ENCODE measurements at regions not wholly inside any gene's neighbourhood (a gene's known extent, or its start where the extent isn't known, plus 50 kb on each side); places are given as distances from the start of the nearest gene placed in this dataset.

DNA sequence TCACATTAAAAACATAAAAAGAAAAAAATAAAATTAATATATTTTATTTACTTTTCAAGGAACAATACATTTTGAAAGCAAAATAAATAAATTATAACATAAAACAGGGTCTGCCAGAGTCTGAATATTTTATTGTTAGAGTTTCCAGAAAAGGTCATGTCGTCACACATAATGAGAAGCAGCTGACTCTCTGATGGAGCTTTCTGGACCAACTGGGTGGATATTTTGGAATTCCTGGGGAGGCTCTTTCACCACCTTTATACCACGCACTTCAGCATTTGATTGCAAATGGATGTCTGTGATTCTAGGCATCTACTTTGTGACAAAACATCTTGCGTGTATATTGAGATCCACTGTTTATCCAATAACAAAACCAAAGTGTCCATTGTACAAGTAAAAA lies 455.0 kb upstream of the CCDC179 start:
- no peak for DNase-seq
- H3K27ac ChIP-seq = no peak overlapping the region
- intact Hi-C loops (cut with micrococcal nuclease; ENCODE audit: unreplicated experiment) = no loop called here
- no peaks in the 10 kb centered on the region for H3K4me1 ChIP-seq (replicated peaks; ENCODE audit: insufficient read depth)
- CTCF ChIA-PET = no interaction called here
- H3K27me3 ChIP-seq (ENCODE audit: insufficient read depth, low read depth) = no peaks in the 10 kb centered on the region
- no TSS peak for BruUV-seq (replicated peaks)
- H3K36me3 ChIP-seq (ENCODE audit: low read depth) = no peaks in the 10 kb centered on the region
- TF ChIP-seq, protein P1, sequence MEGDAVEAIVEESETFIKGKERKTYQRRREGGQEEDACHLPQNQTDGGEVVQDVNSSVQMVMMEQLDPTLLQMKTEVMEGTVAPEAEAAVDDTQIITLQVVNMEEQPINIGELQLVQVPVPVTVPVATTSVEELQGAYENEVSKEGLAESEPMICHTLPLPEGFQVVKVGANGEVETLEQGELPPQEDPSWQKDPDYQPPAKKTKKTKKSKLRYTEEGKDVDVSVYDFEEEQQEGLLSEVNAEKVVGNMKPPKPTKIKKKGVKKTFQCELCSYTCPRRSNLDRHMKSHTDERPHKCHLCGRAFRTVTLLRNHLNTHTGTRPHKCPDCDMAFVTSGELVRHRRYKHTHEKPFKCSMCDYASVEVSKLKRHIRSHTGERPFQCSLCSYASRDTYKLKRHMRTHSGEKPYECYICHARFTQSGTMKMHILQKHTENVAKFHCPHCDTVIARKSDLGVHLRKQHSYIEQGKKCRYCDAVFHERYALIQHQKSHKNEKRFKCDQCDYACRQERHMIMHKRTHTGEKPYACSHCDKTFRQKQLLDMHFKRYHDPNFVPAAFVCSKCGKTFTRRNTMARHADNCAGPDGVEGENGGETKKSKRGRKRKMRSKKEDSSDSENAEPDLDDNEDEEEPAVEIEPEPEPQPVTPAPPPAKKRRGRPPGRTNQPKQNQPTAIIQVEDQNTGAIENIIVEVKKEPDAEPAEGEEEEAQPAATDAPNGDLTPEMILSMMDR (conservative IDR thresholded peaks at IDR 0.05) = no peak
- TF ChIP-seq EZH2 (IDR thresholded peaks at IDR 0.05; ENCODE audit: low read depth) = no peak
- no peaks in the 10 kb centered on the region for H4K20me1 ChIP-seq (ENCODE audit: insufficient read depth)
- no peak overlapping the region for H3K4me2 ChIP-seq
- H3K9me3 ChIP-seq (ENCODE audit: insufficient read depth, low read depth) = no peaks in the 10 kb centered on the region
- no peaks in the 10 kb centered on the region for H3K9me2 ChIP-seq (ENCODE audit: insufficient read depth)
- H3K4me3 ChIP-seq = no peak overlapping the region
- H3K79me2 ChIP-seq (ENCODE audit: low read depth) = no peaks in the 10 kb centered on the region
- no peaks in the 10 kb centered on the region for H3F3A ChIP-seq (ENCODE audit: insufficient read depth, low read depth)
- no peak overlapping the region for H2AFZ ChIP-seq
- POLR2A ChIA-PET (ENCODE audit: unreplicated experiment) = no interaction called here

DNA sequence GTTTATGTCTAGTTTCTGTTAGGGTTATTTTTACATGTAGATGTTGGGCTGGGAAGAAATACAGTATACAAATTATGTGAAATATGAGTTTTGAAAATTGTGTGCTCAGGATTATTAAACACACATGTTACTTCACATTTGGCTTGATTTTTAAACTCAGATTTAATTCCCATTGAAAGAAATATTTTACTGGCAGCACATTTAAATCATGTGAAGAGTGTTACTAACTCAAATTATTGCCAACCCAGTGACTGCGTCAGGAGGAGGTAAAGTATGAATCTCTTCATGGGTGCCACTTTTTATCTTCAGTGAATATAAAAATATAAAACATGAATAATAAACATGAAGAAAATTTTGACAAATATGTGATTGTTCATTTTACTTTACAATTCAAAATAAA lies 457.5 kb upstream of the CCDC179 start:
- Histone ChIP-seq H4K20me1 (ENCODE audit: insufficient read depth) (no peaks in the 10 kb centered on the region), H3K9me2 (ENCODE audit: insufficient read depth) (no peaks in the 10 kb centered on the region), H3K36me3 (ENCODE audit: low read depth) (no peaks in the 10 kb centered on the region), H3K4me3 (no peak overlapping the region), H3K79me2 (ENCODE audit: low read depth) (no peaks in the 10 kb centered on the region), H3K9me3 (ENCODE audit: insufficient read depth, low read depth) (no peaks in the 10 kb centered on the region), H3K27ac (no peak overlapping the region), H3K4me2 (no peak overlapping the region), H3K27me3 (ENCODE audit: insufficient read depth, low read depth) (no peaks in the 10 kb centered on the region), H3K4me1 (replicated peaks; ENCODE audit: insufficient read depth) (no peaks in the 10 kb centered on the region), H3F3A (ENCODE audit: insufficient read depth, low read depth) (no peaks in the 10 kb centered on the region), H2AFZ (no peak overlapping the region)
- no peak for DNase-seq
- intact Hi-C loops (cut with micrococcal nuclease; ENCODE audit: unreplicated experiment) = no loop called here
- no peak for TF ChIP-seq EZH2 (IDR thresholded peaks at IDR 0.05; ENCODE audit: low read depth)
- TF ChIP-seq, protein P1 (conservative IDR thresholded peaks at IDR 0.05) = no peak
- POLR2A ChIA-PET (ENCODE audit: unreplicated experiment) = no interaction called here
- no TSS peak for BruUV-seq (replicated peaks)
- CTCF ChIA-PET = no interaction called here

DNA sequence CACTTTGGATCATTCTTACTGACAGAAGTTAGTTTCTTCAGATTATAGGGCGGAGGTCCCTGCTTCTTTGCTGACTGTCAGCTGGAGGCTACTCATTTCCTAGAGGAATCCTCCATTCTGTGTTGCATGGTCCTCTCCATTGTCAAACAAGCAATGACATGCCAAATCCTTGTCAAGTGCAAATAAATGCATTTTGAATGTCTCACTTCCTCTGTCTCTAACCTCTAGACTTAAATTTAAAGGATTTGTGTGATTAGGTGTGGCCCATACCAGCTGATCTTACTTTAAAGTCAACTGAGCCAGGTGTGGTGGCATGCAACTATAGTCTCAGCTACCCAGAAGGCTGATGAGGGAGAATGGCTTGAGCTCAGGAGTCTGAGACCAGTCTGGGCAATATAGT lies 458.4 kb upstream of the CCDC179 start:
- no peak for DNase-seq

More for the DNA sequence above, 458.4 kb upstream of the CCDC179 start:
- intact Hi-C loops (cut with micrococcal nuclease; ENCODE audit: unreplicated experiment) = no loop called here
- H3K27me3 ChIP-seq (ENCODE audit: insufficient read depth, low read depth) = no peaks in the 10 kb centered on the region
- no peak overlapping the region for H3K4me2 ChIP-seq
- H2AFZ ChIP-seq = no peak overlapping the region
- no peaks in the 10 kb centered on the region for H3K9me3 ChIP-seq (ENCODE audit: insufficient read depth, low read depth)
- ChIA-PET CTCF (no interaction called here), POLR2A (ENCODE audit: unreplicated experiment) (no interaction called here)
- no peaks in the 10 kb centered on the region for H3K9me2 ChIP-seq (ENCODE audit: insufficient read depth)
- no peaks in the 10 kb centered on the region for H3F3A ChIP-seq (ENCODE audit: insufficient read depth, low read depth)
- no peak for TF ChIP-seq EZH2 (IDR thresholded peaks at IDR 0.05; ENCODE audit: low read depth)
- TF ChIP-seq, protein P1 (conservative IDR thresholded peaks at IDR 0.05) = no peak
- H3K36me3 ChIP-seq (ENCODE audit: low read depth) = no peaks in the 10 kb centered on the region
- H3K4me3 ChIP-seq = no peak overlapping the region
- no peaks in the 10 kb centered on the region for H3K79me2 ChIP-seq (ENCODE audit: low read depth)
- no TSS peak for BruUV-seq (replicated peaks)
- no peaks in the 10 kb centered on the region for H4K20me1 ChIP-seq (ENCODE audit: insufficient read depth)
- H3K27ac ChIP-seq = no peak overlapping the region
- H3K4me1 ChIP-seq (replicated peaks; ENCODE audit: insufficient read depth) = no peaks in the 10 kb centered on the region

Measured in PC-9 (cell line).